Coronary artery (tissue), 2 donors: ENCODE measurements at regions not wholly inside any gene's neighbourhood (a gene's known extent, or its start where the extent isn't known, plus 50 kb on each side); places are given as distances from the start of the nearest gene placed in this dataset.

Experiments used
- DNase-seq: peaks from one replicate; pipeline ENCODE4 v3.0.0-alpha.2; 2017; ENCODE audit warnings: low spot score
- H3K27ac ChIP-seq, 2 donors: fragments of 200-600 bp; sonication (generic); one replicate each; pipeline ENCODE4 v1.5.1; 2016 to 2019
- H3K4me3 ChIP-seq: fragments of 200-600 bp; sonication (generic); 2 replicates; pipeline ENCODE4 v1.5.1; 2016; ENCODE audit warnings: mild to moderate bottlenecking, moderate library complexity
- TF ChIP-seq, protein P1 (sequence below): fragments of 200-600 bp; sonication (generic); IDR thresholded peaks from one replicate; pipeline ENCODE4 v1.5.1; 2019; ENCODE audit warnings: antibody characterized with exemption

DNA sequence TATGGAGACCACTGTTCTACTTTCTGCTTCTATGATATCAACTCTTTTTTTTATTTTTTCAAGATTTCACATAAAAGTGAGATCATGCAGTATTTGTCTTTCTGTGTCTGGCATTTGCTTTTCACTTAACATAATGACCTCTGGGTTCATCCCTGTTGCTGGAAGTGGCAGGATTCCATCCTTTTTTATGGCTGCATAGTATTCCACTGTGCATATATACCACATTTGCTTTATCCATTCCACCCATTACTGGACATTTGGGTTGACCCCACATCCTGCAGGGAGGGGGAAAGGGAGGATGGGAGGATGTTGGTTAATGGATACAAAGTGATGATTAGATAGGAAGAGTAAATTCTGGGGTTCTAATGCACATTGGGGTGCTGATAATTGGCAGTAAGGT is 80.3 kb upstream of the NPTX2 start:
- TF ChIP-seq, protein P1, sequence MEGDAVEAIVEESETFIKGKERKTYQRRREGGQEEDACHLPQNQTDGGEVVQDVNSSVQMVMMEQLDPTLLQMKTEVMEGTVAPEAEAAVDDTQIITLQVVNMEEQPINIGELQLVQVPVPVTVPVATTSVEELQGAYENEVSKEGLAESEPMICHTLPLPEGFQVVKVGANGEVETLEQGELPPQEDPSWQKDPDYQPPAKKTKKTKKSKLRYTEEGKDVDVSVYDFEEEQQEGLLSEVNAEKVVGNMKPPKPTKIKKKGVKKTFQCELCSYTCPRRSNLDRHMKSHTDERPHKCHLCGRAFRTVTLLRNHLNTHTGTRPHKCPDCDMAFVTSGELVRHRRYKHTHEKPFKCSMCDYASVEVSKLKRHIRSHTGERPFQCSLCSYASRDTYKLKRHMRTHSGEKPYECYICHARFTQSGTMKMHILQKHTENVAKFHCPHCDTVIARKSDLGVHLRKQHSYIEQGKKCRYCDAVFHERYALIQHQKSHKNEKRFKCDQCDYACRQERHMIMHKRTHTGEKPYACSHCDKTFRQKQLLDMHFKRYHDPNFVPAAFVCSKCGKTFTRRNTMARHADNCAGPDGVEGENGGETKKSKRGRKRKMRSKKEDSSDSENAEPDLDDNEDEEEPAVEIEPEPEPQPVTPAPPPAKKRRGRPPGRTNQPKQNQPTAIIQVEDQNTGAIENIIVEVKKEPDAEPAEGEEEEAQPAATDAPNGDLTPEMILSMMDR = no peak
- Histone ChIP-seq H3K4me3 (no peak overlapping the region), H3K27ac (no peak overlapping the region)
- no peak for DNase-seq

DNA sequence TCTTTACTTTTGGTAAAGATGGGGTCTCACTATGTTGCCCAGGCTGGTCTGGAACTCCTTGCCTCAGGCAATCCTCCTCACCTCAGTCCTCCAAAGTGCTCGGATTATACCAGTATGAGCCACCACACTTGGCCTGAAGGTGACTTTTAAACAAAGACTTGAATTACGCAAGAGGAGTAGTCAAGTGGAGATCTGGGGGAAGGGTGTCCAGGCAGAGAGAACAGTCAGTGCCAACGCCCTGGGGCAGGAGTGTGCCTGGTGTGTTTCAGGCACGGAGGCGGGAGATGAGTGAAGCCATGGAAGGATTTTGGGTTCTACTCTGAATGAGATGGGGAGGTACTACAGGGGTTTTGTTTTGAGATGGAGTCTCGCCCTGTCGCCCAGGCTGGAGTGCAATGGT is 82.6 kb upstream of the NPTX2 start:
- TF ChIP-seq, protein P1 = no peak
- H3K27ac ChIP-seq = no peak overlapping the region
- H3K4me3 ChIP-seq = no peak overlapping the region
- DNase-seq = no peak

DNA sequence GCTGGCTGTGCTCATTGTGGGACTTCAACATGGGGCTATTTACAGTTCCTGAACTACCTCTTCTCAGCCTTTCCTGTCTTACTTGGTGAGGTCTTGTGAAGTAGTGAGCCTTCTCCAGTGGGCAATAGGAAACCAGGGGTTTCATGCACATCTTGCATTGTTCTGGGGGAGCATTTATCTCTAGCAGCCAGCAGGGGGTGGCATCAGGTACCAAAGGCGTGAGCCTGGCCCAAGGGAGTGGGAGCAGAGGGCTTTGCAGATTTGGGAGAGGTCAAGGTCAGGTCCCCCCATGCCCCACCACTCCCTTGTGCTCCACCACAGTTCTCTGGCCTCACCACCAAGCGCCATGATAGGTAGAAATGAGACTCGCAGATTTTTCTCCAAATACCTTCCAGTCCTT is 85.4 kb upstream of the NPTX2 start:
- H3K27ac ChIP-seq = no peak overlapping the region
- TF ChIP-seq, protein P1 = no peak
- no peak for DNase-seq

DNA sequence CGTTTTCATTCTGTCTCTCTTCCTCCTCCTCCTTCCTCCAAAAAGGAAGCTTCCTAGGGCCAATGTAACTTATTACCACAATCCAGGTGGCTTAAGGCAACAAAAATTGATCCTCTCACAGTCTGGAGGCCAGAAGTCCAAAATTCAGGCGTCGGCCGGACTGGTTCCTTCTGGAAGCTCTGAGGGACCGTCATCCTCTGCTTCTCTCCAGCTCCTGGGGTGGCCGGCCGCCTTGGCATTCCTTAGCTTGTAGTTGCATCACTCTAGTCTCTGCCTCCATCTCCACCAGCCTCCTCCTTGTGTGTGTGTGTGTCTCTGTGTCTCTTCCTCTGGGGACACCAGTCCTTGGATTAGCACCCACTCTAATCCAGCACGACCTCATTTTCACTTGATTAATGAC is 89.0 kb upstream of the NPTX2 start:
- DNase-seq = no peak
- TF ChIP-seq, protein P1 = no peak

More for the DNA sequence above, 85.4 kb upstream of the NPTX2 start:
- H3K4me3 ChIP-seq = no peak overlapping the region

DNA sequence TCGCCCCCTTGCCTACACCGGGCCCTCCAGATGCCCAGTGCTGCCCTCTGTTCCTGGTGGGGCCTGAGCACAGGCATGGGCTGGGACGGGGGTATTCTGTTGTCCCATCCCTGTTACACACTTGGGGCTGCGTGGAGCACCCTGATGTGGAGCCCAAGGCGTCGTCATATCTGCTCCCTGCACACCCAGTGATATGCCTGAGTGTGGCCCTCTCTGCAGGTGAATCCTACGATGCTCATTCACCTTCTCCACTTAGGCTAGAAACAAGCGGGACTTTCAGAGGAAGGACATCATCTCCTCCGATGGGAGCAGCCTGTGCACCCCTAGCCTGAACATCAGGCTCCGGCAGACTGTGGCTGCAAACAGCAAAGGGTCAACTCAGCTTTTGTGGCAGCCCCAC is 91.0 kb upstream of the NPTX2 start:
- TF ChIP-seq, protein P1 = no peak
- no peak for DNase-seq
- no peak overlapping the region for H3K27ac ChIP-seq
- no peak overlapping the region for H3K4me3 ChIP-seq

More for the DNA sequence above, 89.0 kb upstream of the NPTX2 start:
- Histone ChIP-seq H3K27ac (no peak overlapping the region), H3K4me3 (no peak overlapping the region)

DNA sequence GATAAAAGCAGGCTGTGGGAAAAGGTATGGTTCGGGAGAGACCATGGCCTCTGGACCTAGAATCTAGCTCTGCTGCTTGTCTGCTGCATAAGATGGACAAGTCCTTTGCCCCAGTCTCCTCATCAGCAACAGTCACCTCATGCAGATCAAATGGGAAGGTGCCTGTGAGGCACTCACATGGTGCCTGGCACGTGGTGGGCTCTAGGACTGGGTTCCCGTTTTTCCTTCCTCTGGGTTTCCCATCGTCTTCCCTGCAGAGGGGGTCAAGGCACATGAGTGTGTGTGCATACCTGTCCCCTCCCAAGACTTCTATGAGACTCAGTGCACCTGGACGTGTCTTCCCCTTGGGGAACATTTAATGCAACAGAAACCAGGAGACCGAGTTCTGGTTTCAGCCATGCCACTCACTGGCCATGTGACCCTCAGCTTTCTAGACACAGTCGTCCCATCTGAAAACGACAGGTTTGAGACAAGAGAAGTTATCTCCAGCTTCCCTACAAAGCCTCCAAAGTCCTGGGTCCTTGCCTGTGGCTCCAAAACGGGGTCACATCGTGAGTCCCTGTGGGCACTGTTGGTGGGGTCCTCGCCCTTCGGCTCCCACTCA is 95.9 kb upstream of the NPTX2 start:
- TF ChIP-seq, protein P1 = no peak
- H3K27ac ChIP-seq = no peak overlapping the region
- H3K4me3 ChIP-seq = no peak overlapping the region
- no peak for DNase-seq

DNA sequence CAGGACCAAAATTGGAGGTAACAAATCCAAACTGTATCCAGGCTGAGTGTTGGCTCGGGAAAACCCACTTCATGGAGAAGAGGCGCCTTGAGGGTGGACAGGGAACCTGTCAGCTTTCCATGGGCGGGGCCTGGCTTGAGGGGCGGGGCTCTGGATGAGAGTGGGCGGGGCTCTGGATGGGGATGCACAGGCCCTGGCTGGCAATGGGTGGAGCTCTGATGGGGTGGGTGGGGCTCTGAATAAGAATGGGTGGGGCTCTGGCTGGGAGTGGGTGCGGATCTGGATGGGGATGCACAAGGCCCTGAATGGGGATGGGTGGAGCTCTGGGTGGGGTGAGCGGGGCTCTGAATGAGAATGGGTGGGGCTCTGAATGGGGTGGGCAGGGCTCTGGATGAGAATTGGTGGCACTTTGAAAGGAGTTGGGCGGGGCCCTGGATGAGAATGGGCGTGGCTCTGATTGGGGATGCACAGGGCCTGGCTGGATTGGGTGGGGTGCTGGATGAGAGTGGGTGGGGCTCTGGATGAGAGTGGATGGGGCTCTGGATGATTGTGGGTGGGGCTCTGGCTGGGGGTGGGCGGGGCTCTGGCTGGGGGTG is 96.6 kb upstream of the NPTX2 start:
- H3K4me3 ChIP-seq = no peak overlapping the region
- no peak overlapping the region for H3K27ac ChIP-seq
- no peak for DNase-seq
- TF ChIP-seq, protein P1 = no peak
